ENCODE measurements at regions not wholly inside any gene's neighbourhood (a gene's known extent, or its start where the extent isn't known, plus 50 kb on each side); places are given as distances from the start of the nearest gene placed in this dataset.

GRCh38 chr10:7075851-7076250 is 335.0 kb downstream of the SFMBT2 start:
- WGBS (ENCODE audit: insufficient coverage, low coverage, missing lambda C conversion rate) = 38% methylated on average over 7 of the region's 7 CpGs
- no peak for FAIRE-seq
- Histone ChIP-seq H3K4me1 (replicated peaks in 1 of 2; ENCODE audit: control insufficient read depth in 2 of 2, insufficient read depth in 2 of 2, low read length in 2 of 2) (no peaks in the 10 kb centered on the region), H2AFZ (ENCODE audit: low read depth, low read length) (0 out of 2 replicates have a peak overlapping the region, but pooled peaks have one; percentile 13), H3K27ac (ENCODE audit: extremely low read depth, low read depth, low read length) (no peak overlapping the region), H3K9me3 (replicated peaks; ENCODE audit: control insufficient read depth, insufficient read depth, low read depth, low read length) (no peaks in the 10 kb centered on the region), H3K79me2 (ENCODE audit: control insufficient read depth, insufficient read depth, low read length) (no peaks in the 10 kb centered on the region), H3K36me3 (ENCODE audit: control insufficient read depth, insufficient read depth, low read length) (no peaks in the 10 kb centered on the region), H3K27me3 (ENCODE audit: control insufficient read depth in 2 of 2, insufficient read depth in 2 of 2, low read length in 2 of 2) (peaks cover 0 to 2% of the 10 kb centered on the region in 2 experiments; a peak in 1 of 5 replicates), H3K9ac (ENCODE audit: insufficient read depth in 1 of 2, low read depth in 2 of 2, low read length in 2 of 2) (no peak overlapping the region), H3K9me1 (ENCODE audit: control insufficient read depth, insufficient read depth, low read length) (no peaks in the 10 kb centered on the region), H3K4me3 (no peak overlapping the region), H4K20me1 (replicated peaks; ENCODE audit: control insufficient read depth, insufficient read depth, low read length) (no peaks in the 10 kb centered on the region), H3K4me2 (ENCODE audit: insufficient read depth, low read length) (no peak overlapping the region)
- TF ChIP-seq SNIP1 (IDR thresholded peaks at IDR 0.05; ENCODE audit: low read depth) = no peak
- no peak for TF ChIP-seq SLC30A9 (CRISPR knock-in tag; IDR thresholded peaks at IDR 0.05)
- TF ChIP-seq RBM15 (IDR thresholded peaks at IDR 0.05; ENCODE audit: insufficient read depth, low read length) = no peak
- no peak for TF ChIP-seq L3MBTL2 (IDR thresholded peaks at IDR 0.05)
- no peak for TF ChIP-seq XRCC3 (IDR thresholded peaks at IDR 0.05)
- no peak for TF ChIP-seq PATZ1 (CRISPR knock-in tag; IDR thresholded peaks at IDR 0.05; ENCODE audit: borderline replicate concordance)
- TF ChIP-seq E2F5 (CRISPR knock-in tag; IDR thresholded peaks at IDR 0.05) = no peak
- TF ChIP-seq HDAC6 (IDR thresholded peaks at IDR 0.05; ENCODE audit: low read depth, low read length) = no peak
- TF ChIP-seq ZNF197 (CRISPR knock-in tag; IDR thresholded peaks at IDR 0.05; ENCODE audit: low read depth) = no peak
- TF ChIP-seq NCOA6 (IDR thresholded peaks at IDR 0.05) = no peak
- TF ChIP-seq HDAC2 (IDR thresholded peaks at IDR 0.05) = no peak
- no peak for TF ChIP-seq CBFB (CRISPR knock-in tag; IDR thresholded peaks at IDR 0.05)
- no peak for TF ChIP-seq ZHX1 (conservative IDR thresholded peaks at IDR 0.05; ENCODE audit: low read length)
- TF ChIP-seq CEBPG (CRISPR knock-in tag; IDR thresholded peaks at IDR 0.05) = no peak
- TF ChIP-seq CEBPG (tag; conservative IDR thresholded peaks at IDR 0.05 in 1 of 2, IDR thresholded peaks at IDR 0.05 in 1 of 2) = no peak
- TF ChIP-seq PHF8 (IDR thresholded peaks at IDR 0.05; ENCODE audit: borderline replicate concordance, low read length) = no peak
- no peak for TF ChIP-seq GMEB1 (CRISPR knock-in tag; IDR thresholded peaks at IDR 0.05)
- in situ Hi-C loops (cut with MboI) (no loop called here), intact Hi-C loops (cut with micrococcal nuclease) (no loop called here)
- BruUV-seq (replicated peaks) = no TSS peak
- no peak for DNase-seq (ENCODE audit: extremely low read depth in 1 of 4, low spot score in 3 of 4)
- POLR2A ChIA-PET = no interaction called here
- CTCF ChIA-PET (ENCODE audit: low intra/inter-chr PET ratio) = no interaction called here
- no peak for ATAC-seq
